H9 (cell line): ENCODE measurements at regions not wholly inside any gene's neighbourhood (a gene's known extent, or its start where the extent isn't known, plus 50 kb on each side); places are given as distances from the start of the nearest gene placed in this dataset.

Experiments used
- DNase-seq: peaks from one replicate; pipeline ENCODE4 v3.0.0-alpha.2; 2017
- H2AFZ ChIP-seq: one replicate; pipeline ENCODE4 v1.6.1; 2013; ENCODE audit warnings: mild to moderate bottlenecking, low read length, control low read depth, moderate library complexity
- H2AK5ac ChIP-seq: 2 replicates; pipeline ENCODE4 v1.6.1; 2013; ENCODE audit warnings: low read length, control low read depth, mixed read lengths; ENCODE audit not compliant: insufficient read length
- H2BK120ac ChIP-seq: one replicate; pipeline ENCODE4 v1.6.1; 2013; ENCODE audit warnings: low read depth, mild to moderate bottlenecking, low read length, control low read depth, inconsistent platforms; ENCODE audit not compliant: poor library complexity, severe bottlenecking
- H2BK12ac ChIP-seq: 2 replicates; pipeline ENCODE4 v1.6.1; 2013; ENCODE audit warnings: low read length, control low read depth, mixed read lengths, low read depth; ENCODE audit not compliant: insufficient read length
- H2BK15ac ChIP-seq: 2 replicates; pipeline ENCODE4 v1.6.1; 2013; ENCODE audit warnings: low read depth, low read length, control low read depth
- H2BK20ac ChIP-seq: one replicate; pipeline ENCODE4 v1.6.1; 2013; ENCODE audit warnings: low read depth, mild to moderate bottlenecking, low read length, control low read depth, inconsistent platforms; ENCODE audit not compliant: poor library complexity, severe bottlenecking
- H2BK5ac ChIP-seq: 2 replicates; pipeline ENCODE4 v1.6.1; 2013; ENCODE audit warnings: low read length, control low read depth, mixed read lengths; ENCODE audit not compliant: insufficient read length
- H3K14ac ChIP-seq: 2 replicates; pipeline ENCODE4 v1.6.1; 2013; ENCODE audit warnings: low read length, control low read depth; ENCODE audit not compliant: insufficient read depth
- H3K18ac ChIP-seq: 2 replicates; pipeline ENCODE4 v1.6.1; 2013; ENCODE audit warnings: low read depth, mild to moderate bottlenecking, mixed read lengths, low read length, control low read depth; ENCODE audit not compliant: insufficient read length
- H3K23ac ChIP-seq: 2 replicates; pipeline ENCODE4 v1.6.1; 2013; ENCODE audit warnings: low read length, control low read depth, mixed read lengths, low read depth; ENCODE audit not compliant: insufficient read length
- H3K23me2 ChIP-seq: 2 replicates; pipeline ENCODE4 v1.6.1; 2013; ENCODE audit warnings: low read depth, mild to moderate bottlenecking, mixed read lengths, low read length, control low read depth; ENCODE audit not compliant: insufficient read length, poor library complexity, severe bottlenecking
- H3K27ac ChIP-seq: 2 replicates; pipeline ENCODE4 v1.5.1; 2013; ENCODE audit warnings: low read length, control low read depth, mixed read lengths, low read depth; ENCODE audit not compliant: insufficient read length
- H3K27me3 ChIP-seq: 2 replicates; pipeline ENCODE4 v1.6.1; 2013; ENCODE audit warnings: low read length, control low read depth, inconsistent platforms; ENCODE audit not compliant: insufficient read depth
- H3K4ac ChIP-seq: 2 replicates; pipeline ENCODE4 v1.6.1; 2013; ENCODE audit warnings: low read depth, mild to moderate bottlenecking, control low read depth, inconsistent platforms, low read length, moderate library complexity
- H3K4me1 ChIP-seq: 2 replicates; pipeline ENCODE4 v1.6.1; 2013; ENCODE audit warnings: low read length, control low read depth, inconsistent platforms; ENCODE audit not compliant: insufficient read depth
- H3K4me2 ChIP-seq: 2 replicates; pipeline ENCODE4 v1.6.1; 2013; ENCODE audit warnings: low read length, control low read depth, mixed read lengths; ENCODE audit not compliant: insufficient read length, insufficient read depth
- H3K56ac ChIP-seq: 2 replicates; pipeline ENCODE4 v1.6.1; 2013; ENCODE audit warnings: low read depth, mild to moderate bottlenecking, mixed read lengths, low read length, control low read depth; ENCODE audit not compliant: insufficient read length
- H3K79me1 ChIP-seq: 2 replicates; pipeline ENCODE4 v1.6.1; 2013; ENCODE audit warnings: low read depth, mild to moderate bottlenecking, moderate library complexity, low read length, control low read depth, inconsistent platforms; ENCODE audit not compliant: insufficient read depth, poor library complexity, severe bottlenecking
- H3K79me2 ChIP-seq: 2 replicates; pipeline ENCODE4 v1.6.1; 2013; ENCODE audit warnings: low read length, control low read depth, inconsistent platforms; ENCODE audit not compliant: insufficient read depth
- H3K9ac ChIP-seq: 2 replicates; pipeline ENCODE4 v1.6.1; 2013; ENCODE audit warnings: low read length, control low read depth, mixed read lengths; ENCODE audit not compliant: insufficient read length; ENCODE audit errors: extremely low read depth
- H3K9me3 ChIP-seq: one replicate; pipeline ENCODE4 v1.6.1; 2013; ENCODE audit warnings: low read depth, low read length, inconsistent platforms; ENCODE audit not compliant: control insufficient read depth
- H3T11ph ChIP-seq: one replicate; pipeline ENCODE4 v1.6.1; 2013; ENCODE audit warnings: mild to moderate bottlenecking, low read length, control low read depth, inconsistent platforms
- H4K20me1 ChIP-seq: one replicate; pipeline ENCODE4 v1.6.1; 2013; ENCODE audit not compliant: control insufficient read depth, insufficient read length, insufficient read depth
- H4K5ac ChIP-seq: 2 replicates; pipeline ENCODE4 v1.6.1; 2013; ENCODE audit warnings: low read depth, mild to moderate bottlenecking, mixed read lengths, low read length, control low read depth; ENCODE audit not compliant: insufficient read length
- H4K8ac ChIP-seq: replicated peaks from 2 replicates; pipeline ENCODE4 v1.6.1; 2013; ENCODE audit warnings: low read length, control low read depth, mixed read lengths, low read depth; ENCODE audit not compliant: insufficient read length
- H4K91ac ChIP-seq: 2 replicates; pipeline ENCODE4 v1.6.1; 2013; ENCODE audit warnings: low read depth, mild to moderate bottlenecking, moderate library complexity, mixed read lengths, low read length, control low read depth; ENCODE audit not compliant: insufficient read length
- H3K27ac Mint-ChIP-seq, 3 experiments: 2 replicates in 2 of 3; 3 replicates in 1 of 3; pipeline ENCODE4 v1.8.0; 2020 to 2021; ENCODE audit warnings: mixed read lengths in 3 of 3, mild to moderate bottlenecking in 1 of 3, moderate library complexity in 1 of 3
- H3K27me3 Mint-ChIP-seq: 2 replicates; pipeline ENCODE4 v1.8.0; 2021; ENCODE audit warnings: low read depth, mild to moderate bottlenecking, moderate library complexity, mixed read lengths
- H3K36me3 Mint-ChIP-seq, 3 experiments: 2 replicates in 2 of 3; 3 replicates in 1 of 3; pipeline ENCODE4 v1.8.0; 2020 to 2021; ENCODE audit warnings: low read depth in 3 of 3, mixed read lengths in 3 of 3; ENCODE audit not compliant: insufficient read depth in 1 of 3
- H3K4me1 Mint-ChIP-seq, 2 experiments: 2 replicates each; pipeline ENCODE4 v1.8.0; 2020; ENCODE audit warnings: mixed read lengths in 2 of 2
- H3K4me3 Mint-ChIP-seq, 2 experiments: 2 replicates in 1 of 2; 3 replicates in 1 of 2; pipeline ENCODE4 v1.8.0; 2020 to 2021; ENCODE audit warnings: mild to moderate bottlenecking in 2 of 2, mixed read lengths in 2 of 2, moderate library complexity in 1 of 2
- H3K9me3 Mint-ChIP-seq, 2 experiments: 2 replicates in 1 of 2; 3 replicates in 1 of 2; pipeline ENCODE4 v1.8.0; 2020; ENCODE audit warnings: mild to moderate bottlenecking in 2 of 2, mixed read lengths in 2 of 2, moderate library complexity in 1 of 2
- CTCF ChIP-seq: fragments of 200-600 bp; sonication (generic); conservative IDR thresholded peaks from 3 replicates; pipeline ENCODE4 v1.8.0; 2021; ENCODE audit warnings: antibody characterized with exemption, mild to moderate bottlenecking
- WGBS: extraction: QIAGEN DNeasy Blood & Tissue Kit; methylation state at CpG from one replicate; pipeline ENCODE4 v1.1.7; 2013; ENCODE audit warnings: missing lambda C conversion rate, low lambda C conversion rate, mixed read lengths; ENCODE audit not compliant: insufficient read length; ENCODE audit errors: extremely low coverage; 5-methylcytosine and 5-hydroxymethylcytosine counted together

GRCh38 chr20:40922865-40923264 lies 105.8 kb upstream of the TOP1 start:
- H3K27ac Mint-ChIP-seq: no peak overlapping the region
- Histone ChIP-seq H3K79me1 (no peaks in the 10 kb centered on the region), H2AFZ (no peak overlapping the region), H3K4ac (no peak overlapping the region), H2BK12ac (no peak overlapping the region), H3K18ac (no peak overlapping the region), H3K79me2 (no peaks in the 10 kb centered on the region), H3K14ac (no peak overlapping the region), H4K20me1 (peaks cover 3% of the 10 kb centered on the region), H3K56ac (no peak overlapping the region), H3K27me3 (no peaks in the 10 kb centered on the region), H3K9ac (no peak overlapping the region), H2BK120ac (no peak overlapping the region), H2BK5ac (no peak overlapping the region), H3K4me2 (no peak overlapping the region), H3K9me3 (no peaks in the 10 kb centered on the region), H2BK20ac (no peak overlapping the region), H4K5ac (no peak overlapping the region), H4K8ac (no peak overlapping the region), H2AK5ac (no peak overlapping the region), H3K27ac (no peak overlapping the region), H4K91ac (no peak overlapping the region), H3T11ph (no peak overlapping the region), H3K23ac (no peak overlapping the region), H3K4me1 (no peaks in the 10 kb centered on the region), H2BK15ac (no peak overlapping the region), H3K23me2 (no peaks in the 10 kb centered on the region)
- no peaks in the 10 kb centered on the region for H3K36me3 Mint-ChIP-seq
- peaks cover 2% of the 10 kb centered on the region for H3K27me3 Mint-ChIP-seq
- H3K9me3 Mint-ChIP-seq: peaks cover 0 to 2% of the 10 kb centered on the region in 2 experiments; a peak in 1 of 5 replicates
- no peak for DNase-seq
- H3K4me3 Mint-ChIP-seq: no peak overlapping the region
- WGBS: no CpG with 5 or more reads among the region's 3 CpGs
- peaks cover 0 to 3% of the 10 kb centered on the region in 2 experiments; a peak in 2 of 4 replicates for H3K4me1 Mint-ChIP-seq
- no peak for TF ChIP-seq CTCF
